ENCODE measurements at regions not wholly inside any gene's neighbourhood (a gene's known extent, or its start where the extent isn't known, plus 50 kb on each side); places are given as distances from the start of the nearest gene placed in this dataset.

DNA sequence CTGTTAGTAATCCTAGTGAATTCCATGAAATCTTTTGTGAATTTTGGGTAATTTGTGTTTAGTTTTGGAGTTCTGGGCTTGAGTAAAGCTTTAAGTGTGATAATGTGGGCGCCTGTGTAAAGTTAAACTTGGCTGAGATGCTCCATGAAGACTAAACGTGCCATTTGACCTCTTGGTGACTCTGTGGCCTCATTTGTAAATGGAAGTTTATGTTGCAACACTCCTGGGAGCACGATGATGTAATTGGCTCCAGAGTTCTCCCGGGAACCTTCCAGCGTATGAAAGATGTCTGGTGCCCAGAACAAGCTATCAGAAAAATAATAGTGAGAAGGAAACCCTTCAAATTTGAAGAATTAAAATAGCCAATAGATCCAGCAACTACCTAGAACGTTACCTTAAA is 981.2 kb downstream of the TLE4 start:
- no peaks in the 10 kb centered on the region; the same call in 1 of the 2 replicates for H3K9me2 ChIP-seq (ENCODE audit: insufficient read depth)
- no peak overlapping the region for H3K4me2 ChIP-seq
- no peaks in the 10 kb centered on the region for H3K36me3 ChIP-seq (ENCODE audit: low read depth)
- TF ChIP-seq EZH2 (IDR thresholded peaks at IDR 0.05; ENCODE audit: low read depth), result no peak
- TF ChIP-seq, protein P1, sequence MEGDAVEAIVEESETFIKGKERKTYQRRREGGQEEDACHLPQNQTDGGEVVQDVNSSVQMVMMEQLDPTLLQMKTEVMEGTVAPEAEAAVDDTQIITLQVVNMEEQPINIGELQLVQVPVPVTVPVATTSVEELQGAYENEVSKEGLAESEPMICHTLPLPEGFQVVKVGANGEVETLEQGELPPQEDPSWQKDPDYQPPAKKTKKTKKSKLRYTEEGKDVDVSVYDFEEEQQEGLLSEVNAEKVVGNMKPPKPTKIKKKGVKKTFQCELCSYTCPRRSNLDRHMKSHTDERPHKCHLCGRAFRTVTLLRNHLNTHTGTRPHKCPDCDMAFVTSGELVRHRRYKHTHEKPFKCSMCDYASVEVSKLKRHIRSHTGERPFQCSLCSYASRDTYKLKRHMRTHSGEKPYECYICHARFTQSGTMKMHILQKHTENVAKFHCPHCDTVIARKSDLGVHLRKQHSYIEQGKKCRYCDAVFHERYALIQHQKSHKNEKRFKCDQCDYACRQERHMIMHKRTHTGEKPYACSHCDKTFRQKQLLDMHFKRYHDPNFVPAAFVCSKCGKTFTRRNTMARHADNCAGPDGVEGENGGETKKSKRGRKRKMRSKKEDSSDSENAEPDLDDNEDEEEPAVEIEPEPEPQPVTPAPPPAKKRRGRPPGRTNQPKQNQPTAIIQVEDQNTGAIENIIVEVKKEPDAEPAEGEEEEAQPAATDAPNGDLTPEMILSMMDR (conservative IDR thresholded peaks at IDR 0.05), result no peak
- no peak overlapping the region for H3K4me3 ChIP-seq
- no TSS peak for BruUV-seq (replicated peaks)
- H3K4me1 ChIP-seq (replicated peaks; ENCODE audit: insufficient read depth), result 0 out of 2 replicates have a peak, but pooled peaks cover 10% of the 10 kb centered on the region
- no peaks in the 10 kb centered on the region for H4K20me1 ChIP-seq (ENCODE audit: insufficient read depth)
- H2AFZ ChIP-seq, result no peak overlapping the region
- intact Hi-C loops (cut with micrococcal nuclease; ENCODE audit: unreplicated experiment), result no loop called here
- POLR2A ChIA-PET (ENCODE audit: unreplicated experiment), result no interaction called here
- H3K9me3 ChIP-seq (ENCODE audit: insufficient read depth, low read depth), result no peaks in the 10 kb centered on the region
- no peak for DNase-seq
- CTCF ChIA-PET, result no interaction called here
- no peaks in the 10 kb centered on the region for H3F3A ChIP-seq (ENCODE audit: insufficient read depth, low read depth)
- no peak overlapping the region for H3K27ac ChIP-seq
- no peaks in the 10 kb centered on the region for H3K27me3 ChIP-seq (ENCODE audit: insufficient read depth, low read depth)
- H3K79me2 ChIP-seq (ENCODE audit: low read depth), result no peaks in the 10 kb centered on the region

DNA sequence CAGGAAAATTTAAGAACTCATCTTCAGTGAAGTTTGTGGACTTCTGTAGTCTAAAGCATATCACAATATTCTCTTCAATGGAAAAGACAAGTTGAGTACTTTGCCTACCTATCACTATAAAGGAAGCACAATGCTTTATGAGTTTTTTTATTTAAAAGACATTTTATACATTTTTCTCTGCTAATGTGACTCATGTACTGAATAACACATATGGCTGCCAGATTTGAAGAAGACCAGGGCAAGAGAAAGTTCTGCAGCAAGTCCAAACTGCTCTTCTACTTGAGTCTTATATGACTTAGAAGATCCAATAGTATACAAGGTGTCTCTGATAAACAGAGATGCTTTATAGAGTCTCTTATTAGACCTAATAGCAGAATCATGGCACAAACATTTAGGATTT is 978.4 kb downstream of the TLE4 start:
- 0 out of 2 replicates have a peak, but pooled peaks cover 3% of the 10 kb centered on the region for H3K27me3 ChIP-seq (ENCODE audit: insufficient read depth, low read depth)
- no peaks in the 10 kb centered on the region for H4K20me1 ChIP-seq (ENCODE audit: insufficient read depth)
- no peaks in the 10 kb centered on the region for H3K9me3 ChIP-seq (ENCODE audit: insufficient read depth, low read depth)
- CTCF ChIA-PET, result no interaction called here
- POLR2A ChIA-PET (ENCODE audit: unreplicated experiment), result no interaction called here
- H3K36me3 ChIP-seq (ENCODE audit: low read depth), result no peaks in the 10 kb centered on the region
- H2AFZ ChIP-seq, result no peak overlapping the region
- no peak for DNase-seq
- intact Hi-C loops (cut with micrococcal nuclease; ENCODE audit: unreplicated experiment), result no loop called here
- BruUV-seq (replicated peaks), result no TSS peak
- no peak overlapping the region for H3K27ac ChIP-seq
- H3F3A ChIP-seq (ENCODE audit: insufficient read depth, low read depth), result no peaks in the 10 kb centered on the region
- no peak overlapping the region for H3K4me2 ChIP-seq
- H3K9me2 ChIP-seq (ENCODE audit: insufficient read depth), result no peaks in the 10 kb centered on the region
- TF ChIP-seq EZH2 (IDR thresholded peaks at IDR 0.05; ENCODE audit: low read depth), result no peak
- TF ChIP-seq, protein P1 (conservative IDR thresholded peaks at IDR 0.05), result no peak
- H3K4me3 ChIP-seq, result no peak overlapping the region
- H3K4me1 ChIP-seq (replicated peaks; ENCODE audit: insufficient read depth), result no peaks in the 10 kb centered on the region
- no peaks in the 10 kb centered on the region for H3K79me2 ChIP-seq (ENCODE audit: low read depth)

DNA sequence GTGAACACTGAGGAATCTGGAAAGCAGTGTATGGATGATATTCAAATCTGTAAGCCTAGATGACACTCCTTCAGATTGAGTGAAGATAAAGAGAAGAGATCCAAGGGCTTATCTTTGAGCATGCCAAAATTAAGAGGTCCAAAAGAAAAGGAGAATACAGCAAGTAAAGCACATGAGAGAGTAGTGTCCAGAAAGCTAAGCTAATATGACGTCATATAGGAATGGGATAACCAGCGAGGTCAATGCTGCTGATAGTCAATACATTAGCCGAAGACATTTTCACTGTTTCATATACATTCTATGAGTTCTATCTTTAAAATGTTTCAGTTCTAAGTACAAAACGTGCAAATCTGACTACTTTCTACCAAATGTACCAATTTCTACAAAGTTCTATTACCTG is 975.8 kb downstream of the TLE4 start:
- Histone ChIP-seq H3F3A (ENCODE audit: insufficient read depth, low read depth) (no peaks in the 10 kb centered on the region), H3K4me1 (replicated peaks; ENCODE audit: insufficient read depth) (no peaks in the 10 kb centered on the region), H3K36me3 (ENCODE audit: low read depth) (no peaks in the 10 kb centered on the region), H3K9me2 (ENCODE audit: insufficient read depth) (no peaks in the 10 kb centered on the region), H2AFZ (no peak overlapping the region), H3K9me3 (ENCODE audit: insufficient read depth, low read depth) (no peaks in the 10 kb centered on the region; the same call in 1 of the 2 replicates), H3K4me3 (no peak overlapping the region), H3K79me2 (ENCODE audit: low read depth) (no peaks in the 10 kb centered on the region), H3K27ac (no peak overlapping the region), H3K4me2 (no peak overlapping the region), H3K27me3 (ENCODE audit: insufficient read depth, low read depth) (peaks cover 10% of the 10 kb centered on the region; the same call in 1 of the 2 replicates), H4K20me1 (ENCODE audit: insufficient read depth) (no peaks in the 10 kb centered on the region)
- POLR2A ChIA-PET (ENCODE audit: unreplicated experiment), result no interaction called here
- CTCF ChIA-PET, result no interaction called here
- no peak for DNase-seq
- BruUV-seq (replicated peaks), result no TSS peak
- no peak for TF ChIP-seq EZH2 (IDR thresholded peaks at IDR 0.05; ENCODE audit: low read depth)
- TF ChIP-seq, protein P1 (conservative IDR thresholded peaks at IDR 0.05), result no peak
- intact Hi-C loops (cut with micrococcal nuclease; ENCODE audit: unreplicated experiment), result no loop called here
